IMR-90 (cell line): ENCODE measurements at regions not wholly inside any gene's neighbourhood (a gene's known extent, or its start where the extent isn't known, plus 50 kb on each side); places are given as distances from the start of the nearest gene placed in this dataset.

Source experiments
- ATAC-seq: fragments of 200-7000 bp; cut with Tn5 transposase; 2 replicates; pipeline ENCODE4 v1.9.1; 2020; ENCODE audit warnings: low read depth, mild to moderate bottlenecking, moderate library complexity
- BruUV-seq: library from RNA; stranded (reverse); fragments of 400-500 nt; replicated peaks from 2 replicates; lab custom pipeline; 2021; lab: Mats Ljungman, UMichigan
- CTCF ChIA-PET: fragments of 300-600 bp; formaldehyde crosslinking; extraction: SDS; loops from one replicate; lab custom pipeline; 2021; ENCODE audit warnings: antibody characterized with exemption; lab: Yijun Ruan, JAX
- POLR2A ChIA-PET: fragments of 300-600 bp; sonication (Branson Sonifier 250); formaldehyde crosslinking; loops from one replicate; lab custom pipeline; 2022; ENCODE audit warnings: antibody characterized with exemption; ENCODE audit not compliant: unreplicated experiment; lab: Charles Lee
- DNase-seq: peaks from one replicate; pipeline ENCODE4 v3.0.0; 2013
- H2AFZ ChIP-seq: replicated peaks from 2 replicates; pipeline ENCODE3; 2013; ENCODE audit warnings: low read length, mild to moderate bottlenecking; ENCODE audit not compliant: poor library complexity
- H2AK5ac ChIP-seq: 2 replicates; pipeline ENCODE4 v1.6.1; 2013; ENCODE audit warnings: low read depth, low read length, inconsistent platforms
- H2AK9ac ChIP-seq: replicated peaks from 2 replicates; pipeline ENCODE3; 2013; ENCODE audit warnings: mild to moderate bottlenecking, low read depth, low read length, moderate library complexity; ENCODE audit not compliant: poor library complexity
- H2BK120ac ChIP-seq: 2 replicates; pipeline ENCODE4 v1.6.1; 2013; ENCODE audit warnings: low read depth, low read length, inconsistent platforms
- H2BK15ac ChIP-seq: 3 replicates; pipeline ENCODE4 v1.6.1; 2013; ENCODE audit warnings: low read depth, low read length, inconsistent platforms
- H2BK20ac ChIP-seq: 2 replicates; pipeline ENCODE4 v1.6.1; 2013; ENCODE audit warnings: low read depth, mild to moderate bottlenecking, inconsistent platforms, low read length, moderate library complexity
- H2BK5ac ChIP-seq: 2 replicates; pipeline ENCODE4 v1.6.1; 2013; ENCODE audit warnings: mild to moderate bottlenecking, low read depth, low read length, inconsistent platforms; ENCODE audit not compliant: poor library complexity, severe bottlenecking
- H3K14ac ChIP-seq: replicated peaks from 2 replicates; pipeline ENCODE4 v1.6.1; 2013; ENCODE audit warnings: low read depth, low read length, inconsistent platforms
- H3K18ac ChIP-seq: 2 replicates; pipeline ENCODE4 v1.6.1; 2013; ENCODE audit warnings: low read depth, low read length, control low read depth
- H3K23ac ChIP-seq: 2 replicates; pipeline ENCODE4 v1.6.1; 2013; ENCODE audit warnings: low read depth, low read length, inconsistent platforms
- H3K27ac ChIP-seq: 2 replicates; pipeline ENCODE4 v1.5.1; 2013; ENCODE audit warnings: mild to moderate bottlenecking, control low read depth, low read length; ENCODE audit not compliant: insufficient read depth
- H3K27me3 ChIP-seq: 2 replicates; pipeline ENCODE4 v1.6.1; 2013; ENCODE audit warnings: low read length; ENCODE audit not compliant: control insufficient read depth, insufficient read depth
- H3K36me3 ChIP-seq: 2 replicates; pipeline ENCODE4 v1.6.1; 2013; ENCODE audit warnings: low read length, mixed read lengths; ENCODE audit not compliant: control insufficient read depth, insufficient read depth
- H3K4ac ChIP-seq: 2 replicates; pipeline ENCODE4 v1.6.1; 2013; ENCODE audit warnings: low read depth, low read length, inconsistent platforms
- H3K4me1 ChIP-seq: 2 replicates; pipeline ENCODE4 v1.6.1; 2013; ENCODE audit warnings: low read length, mixed read lengths; ENCODE audit not compliant: control insufficient read depth, insufficient read depth
- H3K4me2 ChIP-seq: 2 replicates; pipeline ENCODE4 v1.6.1; 2013; ENCODE audit warnings: low read depth, mild to moderate bottlenecking, control low read depth, low read length, moderate library complexity
- H3K4me3 ChIP-seq: 2 replicates; pipeline ENCODE4 v1.5.1; 2013; ENCODE audit warnings: low read depth, mild to moderate bottlenecking, control low read depth, low read length, moderate library complexity; ENCODE audit not compliant: insufficient read depth
- H3K56ac ChIP-seq: 2 replicates; pipeline ENCODE4 v1.6.1; 2013; ENCODE audit warnings: low read length, inconsistent platforms; ENCODE audit not compliant: insufficient read depth; ENCODE audit errors: extremely low read depth
- H3K79me1 ChIP-seq, 2 experiments: 2 replicates each; pipeline ENCODE4 v1.6.1; 2013; ENCODE audit warnings: low read length in 2 of 2, inconsistent platforms in 1 of 2, low read depth in 1 of 2
- H3K9ac ChIP-seq: 2 replicates; pipeline ENCODE4 v1.6.1; 2013; ENCODE audit warnings: low read depth, low read length, control low read depth
- H3K9me1 ChIP-seq: 2 replicates; pipeline ENCODE4 v1.6.1; 2013; ENCODE audit warnings: low read length, inconsistent platforms; ENCODE audit not compliant: insufficient read depth
- H3K9me3 ChIP-seq: 2 replicates; pipeline ENCODE4 v1.6.1; 2013; ENCODE audit warnings: low read length; ENCODE audit not compliant: control insufficient read depth, insufficient read depth
- H4K20me1 ChIP-seq: 2 replicates; pipeline ENCODE4 v1.6.1; 2013; ENCODE audit warnings: low read length, inconsistent platforms; ENCODE audit not compliant: insufficient read depth
- H4K5ac ChIP-seq: 2 replicates; pipeline ENCODE4 v1.6.1; 2013; ENCODE audit warnings: mild to moderate bottlenecking, low read depth, low read length, control low read depth
- H4K8ac ChIP-seq, 2 experiments: 2 replicates each; pipeline ENCODE4 v1.6.1; 2013; ENCODE audit warnings: low read depth in 2 of 2, low read length in 2 of 2, control low read depth in 1 of 2, inconsistent platforms in 1 of 2
- H4K91ac ChIP-seq: 2 replicates; pipeline ENCODE4 v1.6.1; 2013; ENCODE audit warnings: low read depth, low read length, inconsistent platforms; ENCODE audit not compliant: insufficient read depth
- CEBPB ChIP-seq: IDR thresholded peaks from 2 replicates; pipeline ENCODE4 v1.6.1; 2012; ENCODE audit warnings: low read depth, low read length, improper control_type of control experiment
- CTCF ChIP-seq: conservative IDR thresholded peaks from 2 replicates; pipeline ENCODE4 v1.5.1; 2012; ENCODE audit warnings: mild to moderate bottlenecking, low read depth, low read length, improper control_type of control experiment
- FOS ChIP-seq: fragments of 150-350 bp; IDR thresholded peaks from 2 replicates; pipeline ENCODE4 v1.6.1; 2016; ENCODE audit warnings: low read depth, low read length
- MAFK ChIP-seq: IDR thresholded peaks from 2 replicates; pipeline ENCODE4 v1.6.1; 2012; ENCODE audit warnings: low read depth, low read length, improper control_type of control experiment
- MAZ ChIP-seq: IDR thresholded peaks from 2 replicates; pipeline ENCODE4 v1.6.1; 2012; ENCODE audit warnings: low read depth, mild to moderate bottlenecking, low read length, improper control_type of control experiment, moderate library complexity, borderline replicate concordance
- MXI1 ChIP-seq: IDR thresholded peaks from 2 replicates; pipeline ENCODE4 v1.6.1; 2012; ENCODE audit warnings: low read depth, mild to moderate bottlenecking, low read length, moderate library complexity, borderline replicate concordance
- NFE2L2 ChIP-seq: fragments of 150-350 bp; IDR thresholded peaks from 2 replicates; pipeline ENCODE4 v1.6.1; 2016; ENCODE audit warnings: low read depth, mild to moderate bottlenecking, low read length
- POLR2A ChIP-seq: IDR thresholded peaks from 2 replicates; pipeline ENCODE4 v1.6.1; 2012; ENCODE audit warnings: mild to moderate bottlenecking, low read depth, low read length
- RAD21 ChIP-seq: IDR thresholded peaks from 2 replicates; pipeline ENCODE4 v1.6.1; 2012; ENCODE audit warnings: low read length, improper control_type of control experiment
- RFX5 ChIP-seq: IDR thresholded peaks from 2 replicates; pipeline ENCODE4 v1.8.0; 2012; ENCODE audit warnings: low read depth, mild to moderate bottlenecking, low read length, moderate library complexity
- SMC3 ChIP-seq: fragments of 150-350 bp; IDR thresholded peaks from 2 replicates; pipeline ENCODE4 v1.6.1; 2016; ENCODE audit warnings: low read depth, mild to moderate bottlenecking, antibody characterized with exemption, low read length, moderate library complexity
- USF2 ChIP-seq: fragments of 150-350 bp; IDR thresholded peaks from 2 replicates; pipeline ENCODE4 v1.6.1; 2017; ENCODE audit warnings: mild to moderate bottlenecking, antibody characterized with exemption, low read length, low read depth
- WGBS, 2 experiments: methylation state at CpG; one replicate each; pipeline versions ENCODE4 v1.1.5 to v1.1.7; 2013; ENCODE audit warnings: missing lambda C conversion rate in 2 of 2; ENCODE audit not compliant: insufficient read length in 1 of 2; ENCODE audit errors: extremely low coverage in 2 of 2; 5-methylcytosine and 5-hydroxymethylcytosine counted together
- dilution Hi-C: fragments of 300-500 bp; cut with HindIII; formaldehyde crosslinking; loops from one replicate; pipeline ENCODE4 v1.14.3; 2018; ENCODE audit warnings: low sequenced_read_pairs; ENCODE audit not compliant: unreplicated experiment
- in situ Hi-C: fragments of 300-500 bp; cut with MboI; formaldehyde crosslinking; loops from 3 replicates; pipeline ENCODE4 v1.14.3; 2019; ENCODE audit warnings: low sequenced_read_pairs, inconsistent platforms, mixed read lengths
- intact Hi-C: fragments of 100-400 bp; cut with micrococcal nuclease; formaldehyde crosslinking; loops from 2 replicates; pipeline ENCODE4 v1.10.0; 2022

GRCh38 chr14:106681161-106681560 lies 1154.8 kb downstream of the TMEM121 start:
- H3K4me1 ChIP-seq: no peaks in the 10 kb centered on the region
- H3K14ac ChIP-seq: no peak overlapping the region
- intact Hi-C loops: no loop called here
- peaks cover 9% of the 10 kb centered on the region for H3K9me3 ChIP-seq
- H3K27me3 ChIP-seq: no peaks in the 10 kb centered on the region
- DNase-seq (no peak), ATAC-seq (no peak)
- dilution Hi-C loops: no loop called here
- no peaks in the 10 kb centered on the region for H3K9me1 ChIP-seq
- TF ChIP-seq MXI1 (no peak), NFE2L2 (no peak), CEBPB (no peak), SMC3 (no peak), POLR2A (no peak), RFX5 (no peak), MAFK (no peak), CTCF (no peak), RAD21 (no peak), MAZ (no peak), USF2 (no peak), FOS (no peak)
- no peak overlapping the region for H2AK5ac ChIP-seq
- CTCF ChIA-PET: no interaction called here
- no peak overlapping the region for H3K56ac ChIP-seq
- no peak overlapping the region for H3K4ac ChIP-seq
- no peak overlapping the region for H2BK15ac ChIP-seq
- no TSS peak for BruUV-seq
- no peak overlapping the region for H3K9ac ChIP-seq
- H4K8ac ChIP-seq: no peak overlapping the region
- no peaks in the 10 kb centered on the region for H3K79me1 ChIP-seq
- no peak overlapping the region for H2AK9ac ChIP-seq
- H4K20me1 ChIP-seq: no peaks in the 10 kb centered on the region
- H2BK5ac ChIP-seq: no peak overlapping the region
- H3K4me3 ChIP-seq: no peak overlapping the region
- H2AFZ ChIP-seq: no peak overlapping the region
- no CpG with 5 or more reads among the region's 8 CpGs for WGBS, 2 experiments
- H3K27ac ChIP-seq: no peak overlapping the region
- H3K18ac ChIP-seq: no peak overlapping the region
- H3K4me2 ChIP-seq: no peak overlapping the region
- H2BK120ac ChIP-seq: no peak overlapping the region
- no peak overlapping the region for H2BK20ac ChIP-seq
- no peaks in the 10 kb centered on the region for H3K36me3 ChIP-seq
- H4K91ac ChIP-seq: no peak overlapping the region
- H3K23ac ChIP-seq: no peak overlapping the region
- POLR2A ChIA-PET: no interaction called here
- in situ Hi-C loops: no loop called here
- no peak overlapping the region for H4K5ac ChIP-seq
